H4 (cell line): ENCODE measurements at regions not wholly inside any gene's neighbourhood (a gene's known extent, or its start where the extent isn't known, plus 50 kb on each side); places are given as distances from the start of the nearest gene placed in this dataset.

Experiments used
- DNase-seq: peaks from one replicate; pipeline ENCODE4 v3.0.0-alpha.2; 2015; ENCODE audit warnings: low spot score

DNA sequence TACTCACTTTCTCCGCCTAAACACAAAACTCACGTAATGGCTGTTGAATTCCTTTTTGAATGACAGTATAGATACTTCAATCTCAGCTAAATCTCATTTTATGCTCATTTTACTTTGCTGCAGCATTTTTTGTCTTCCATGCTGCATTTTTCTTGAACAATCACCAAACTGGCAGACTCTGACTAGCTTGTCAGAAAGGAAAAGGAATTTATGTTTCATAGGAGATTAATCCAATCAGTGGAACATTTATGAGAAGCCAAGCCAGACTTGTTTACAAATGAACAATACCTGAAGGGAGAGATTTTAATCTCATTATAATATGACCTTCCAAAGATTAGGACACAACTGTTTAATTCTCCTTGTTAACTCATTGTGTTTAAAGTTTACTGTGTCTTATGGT lies 1044.3 kb downstream of the DIAPH3 start:
- DNase-seq, result no peak

- DNase-seq, result peak; percentile 6
Measured at GRCh38 chr13:59120297-59120843, 1043.4 kb downstream of the DIAPH3 start.

DNA sequence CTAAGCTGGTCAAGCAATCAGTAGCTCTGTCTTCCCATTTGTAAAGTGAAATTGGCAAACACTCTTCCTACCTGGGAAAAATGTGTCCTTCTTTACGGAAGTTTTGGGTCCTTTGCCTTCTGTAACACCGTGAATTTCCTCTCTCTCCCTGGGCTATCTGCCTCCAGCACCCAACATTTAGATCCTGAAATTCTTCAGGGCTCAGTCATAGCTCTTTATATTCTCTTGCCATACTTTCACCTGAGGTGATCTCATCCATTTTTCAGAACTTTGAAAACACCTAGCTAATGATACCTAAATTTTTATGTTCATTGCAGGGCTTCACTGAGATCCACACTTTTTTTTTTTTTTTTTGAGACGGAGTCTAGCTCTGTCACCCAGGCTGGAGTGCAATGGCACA lies 1042.2 kb downstream of the DIAPH3 start:
- no peak for DNase-seq

DNA sequence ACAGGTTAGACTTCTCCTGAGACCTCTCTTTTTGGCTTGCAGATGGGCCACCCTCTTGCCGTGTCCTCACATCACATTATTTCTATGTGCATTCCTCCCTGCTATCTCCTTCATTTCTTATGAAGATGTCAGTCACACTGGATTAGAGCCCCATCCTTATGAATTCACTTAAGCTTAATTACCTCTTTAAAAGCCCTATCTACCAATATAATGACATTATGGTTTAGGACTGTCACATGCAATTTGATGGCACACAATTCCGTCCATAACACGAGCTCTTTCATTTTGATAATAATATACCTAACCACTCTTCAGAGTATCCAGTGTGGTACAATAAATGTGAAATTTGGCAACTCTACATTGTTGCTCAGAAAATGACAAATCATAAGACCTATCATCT lies 1037.3 kb downstream of the DIAPH3 start:
- no peak for DNase-seq

GRCh38 chr13:59133903-59134302 lies 1029.8 kb downstream of the DIAPH3 start:
- no peak for DNase-seq

DNA sequence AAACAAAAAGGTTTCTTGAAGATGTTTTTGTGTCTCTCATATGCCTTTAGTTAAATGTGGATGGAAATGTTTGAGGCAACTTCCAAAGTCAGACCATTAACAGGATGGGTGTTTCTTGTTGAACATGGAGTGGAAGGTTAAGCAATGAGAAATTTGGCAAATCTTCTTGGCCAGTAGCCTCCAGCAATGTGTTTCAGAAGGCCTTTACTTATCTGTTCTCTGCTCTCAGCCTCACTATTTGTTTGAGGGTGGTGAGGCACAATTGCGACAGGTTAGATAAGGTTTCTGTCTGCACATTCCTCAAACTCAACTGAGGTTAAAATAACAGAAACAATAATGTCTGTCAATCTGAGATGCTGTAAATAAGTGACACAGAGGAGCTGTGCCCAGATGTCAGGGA lies 1019.0 kb downstream of the DIAPH3 start:
- no peak for DNase-seq

GRCh38 chr13:59145381-59145780 lies 1018.3 kb downstream of the DIAPH3 start:
- DNase-seq, result no peak

DNA sequence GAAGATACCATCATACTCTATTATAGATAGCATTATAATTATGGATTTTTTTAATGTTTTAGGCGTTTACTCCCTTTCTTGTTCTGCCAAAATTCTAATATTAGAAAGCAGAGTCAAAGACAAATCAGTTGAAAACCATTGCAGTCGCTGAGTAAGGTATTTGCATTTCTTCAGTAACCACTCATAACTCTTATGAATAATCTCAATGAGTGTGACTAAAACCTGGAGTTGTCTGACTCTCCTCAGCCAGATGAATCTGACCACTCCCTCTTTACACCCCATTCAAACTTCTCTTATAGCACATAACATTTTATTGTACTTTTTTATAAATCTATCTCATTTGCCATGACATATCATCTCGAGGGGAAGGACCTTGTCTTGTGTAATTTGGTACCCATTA lies 1006.5 kb downstream of the DIAPH3 start:
- no peak for DNase-seq

GRCh38 chr13:59166174-59166573 lies 997.6 kb downstream of the DIAPH3 start:
- no peak for DNase-seq

DNA sequence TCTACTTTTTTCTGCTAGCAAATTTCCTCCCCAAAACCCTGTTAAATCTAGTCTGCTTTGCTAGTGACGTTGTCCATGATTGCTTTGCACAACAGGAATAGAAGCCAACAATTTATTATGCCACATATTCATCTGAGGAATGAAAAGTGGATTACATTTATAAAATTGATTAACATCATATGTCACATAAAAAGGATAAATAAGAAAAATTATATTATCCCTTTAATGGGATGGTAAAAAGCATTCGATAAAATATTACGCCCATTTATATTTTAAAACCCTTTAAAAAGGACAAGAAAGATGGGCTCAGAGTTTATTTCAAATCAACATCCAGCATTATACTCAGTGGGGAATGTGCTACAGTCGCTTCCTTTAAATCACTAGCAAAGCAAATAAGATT lies 991.7 kb downstream of the DIAPH3 start:
- no peak for DNase-seq

DNA sequence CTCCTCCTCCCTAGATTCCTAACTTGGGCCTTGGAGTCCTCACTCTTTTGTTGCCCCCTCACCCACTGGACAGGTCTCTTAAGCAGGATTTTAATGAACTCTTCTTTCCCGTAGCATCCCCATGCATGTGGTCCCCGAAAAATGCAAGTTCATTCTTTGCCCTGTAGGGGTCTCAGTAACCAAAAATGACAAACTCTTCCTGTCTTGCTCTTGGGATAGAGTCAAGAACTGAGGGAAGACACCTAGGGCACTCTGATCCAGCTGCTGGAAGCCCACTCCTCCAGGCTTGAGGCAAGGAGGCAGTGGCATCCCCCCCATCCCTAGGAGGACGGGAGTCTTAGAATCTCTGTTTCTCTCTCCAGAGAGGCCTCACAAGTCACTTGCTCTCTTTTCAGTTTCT lies 987.0 kb downstream of the DIAPH3 start:
- no peak for DNase-seq

DNA sequence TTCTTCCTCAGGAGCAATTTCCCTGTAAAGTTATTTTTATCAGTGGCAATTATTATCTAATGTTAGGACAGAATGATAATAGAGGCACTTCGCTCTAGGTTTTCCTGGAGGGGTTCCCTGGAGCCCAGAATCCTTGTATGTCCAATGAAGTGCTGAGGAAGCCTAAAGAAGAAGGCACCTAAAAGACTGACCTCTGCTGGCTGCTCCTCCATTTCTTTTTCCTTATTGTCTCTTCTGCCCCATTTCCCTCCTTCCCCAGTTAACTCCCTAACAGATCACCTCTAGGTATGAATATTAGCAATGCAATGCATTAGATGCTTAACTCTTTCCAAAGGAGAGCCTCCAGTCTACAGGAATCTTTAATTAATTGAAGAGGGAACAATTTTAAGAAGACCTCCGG lies 985.4 kb downstream of the DIAPH3 start:
- DNase-seq, result no peak

- DNase-seq, result no peak
Measured at GRCh38 chr13:59182241-59182640, 981.5 kb downstream of the DIAPH3 start.

- no peak for DNase-seq
Measured at GRCh38 chr13:59197397-59197796, 966.3 kb downstream of the DIAPH3 start.

- no peak for DNase-seq
Measured at GRCh38 chr13:59201841-59202240, 961.9 kb downstream of the DIAPH3 start.

GRCh38 chr13:59203855-59204254 lies 959.9 kb downstream of the DIAPH3 start:
- DNase-seq, result no peak

DNA sequence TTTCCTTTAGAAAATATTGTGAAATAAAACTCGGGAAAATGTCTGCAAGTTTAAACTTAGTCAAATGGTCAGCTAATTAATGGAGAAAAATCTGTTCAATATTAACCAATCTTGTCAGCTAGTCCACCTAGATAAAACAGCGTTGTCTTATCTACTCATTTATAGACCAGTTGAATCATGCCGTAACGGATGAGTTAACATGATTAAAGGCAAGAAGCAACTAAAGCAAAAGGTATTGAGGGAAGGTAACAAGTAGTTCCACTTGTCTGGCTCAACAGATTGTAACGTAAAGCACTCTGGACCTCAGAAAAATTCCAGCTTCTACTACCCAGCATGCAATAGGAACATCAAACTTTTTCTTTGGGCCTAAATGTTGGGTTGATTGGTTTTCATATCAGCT lies 958.2 kb downstream of the DIAPH3 start:
- no peak for DNase-seq

- DNase-seq, result no peak
Measured at GRCh38 chr13:59208405-59209195, 955.1 kb downstream of the DIAPH3 start.

DNA sequence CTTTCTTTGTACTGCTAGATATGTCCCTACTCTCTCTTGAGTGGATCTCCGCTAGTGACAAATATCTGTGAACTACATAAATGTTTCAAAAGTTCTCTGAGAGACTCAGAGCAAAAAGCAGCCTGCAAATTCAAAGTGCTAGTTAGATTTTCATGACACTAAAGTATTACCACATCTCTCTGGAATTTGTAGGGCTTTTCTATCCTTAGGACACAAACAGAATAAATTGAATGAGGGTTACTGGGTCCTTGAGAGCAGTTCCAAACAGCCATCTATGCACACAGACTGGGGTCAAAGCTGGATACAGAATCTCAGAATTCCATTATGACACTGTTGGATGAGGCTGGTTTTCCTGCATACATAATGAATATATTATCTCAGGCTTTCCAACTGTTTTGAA lies 953.2 kb downstream of the DIAPH3 start:
- no peak for DNase-seq

- DNase-seq, result no peak
Measured at GRCh38 chr13:59211606-59212005, 952.1 kb downstream of the DIAPH3 start.

DNA sequence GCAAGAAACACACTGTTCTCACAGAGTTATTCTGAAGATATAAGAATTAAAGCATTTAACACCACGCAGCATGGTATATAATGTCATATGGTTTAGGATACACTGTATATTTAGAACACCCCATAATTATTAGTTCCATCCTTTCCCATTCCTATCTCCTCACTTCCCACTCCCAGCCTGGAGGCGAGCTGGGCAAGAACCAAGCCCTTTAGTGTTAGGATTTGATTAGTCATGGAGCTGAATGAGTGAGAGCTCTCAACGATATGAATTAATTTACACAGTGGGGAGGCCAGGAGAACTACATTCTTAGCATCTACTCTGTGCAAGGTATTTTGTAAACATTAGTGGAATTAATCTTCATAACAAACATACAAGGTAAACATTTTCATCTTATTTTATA lies 934.3 kb downstream of the DIAPH3 start:
- DNase-seq, result no peak

DNA sequence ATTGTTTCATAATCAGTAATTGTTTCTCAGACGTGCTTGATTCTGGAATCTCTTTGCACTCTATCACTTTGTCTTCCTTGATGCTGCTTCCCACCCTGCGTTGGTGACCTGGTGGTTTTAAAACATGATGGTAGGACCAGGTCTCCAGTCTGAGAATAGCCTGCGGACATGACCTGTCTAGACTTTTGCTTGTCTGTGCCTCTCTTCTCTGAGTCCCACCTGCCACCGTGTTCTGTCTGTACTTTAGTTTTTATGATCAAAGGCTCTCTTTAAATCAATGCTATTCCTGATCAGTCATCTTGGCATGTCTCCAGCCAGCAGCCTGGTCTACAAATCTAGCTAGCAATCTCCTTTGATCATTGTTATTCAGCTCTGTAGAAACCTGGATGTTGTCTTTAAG lies 933.9 kb downstream of the DIAPH3 start:
- no peak for DNase-seq

GRCh38 chr13:59230484-59231264 lies 933.1 kb downstream of the DIAPH3 start:
- DNase-seq, result no peak
